Uterus (tissue), 3 donors: ENCODE measurements at regions not wholly inside any gene's neighbourhood (a gene's known extent, or its start where the extent isn't known, plus 50 kb on each side); places are given as distances from the start of the nearest gene placed in this dataset.

Source experiments
- DNase-seq, 2 donors: peaks; one replicate each; pipeline ENCODE4 v3.0.0-alpha.2; 2019 to 2020
- H3K27ac ChIP-seq, 2 donors: fragments of 200-600 bp; sonication (generic); 1 replicate in 1 of 2; 2 replicates in 1 of 2; pipeline ENCODE4 v1.5.1; 2016 to 2018
- H3K27me3 ChIP-seq, 2 donors: fragments of 200-600 bp; sonication (generic); one replicate each; pipeline ENCODE4 v1.5.1; 2018 to 2019; ENCODE audit warnings: control low read depth in 1 of 2
- H3K36me3 ChIP-seq, 2 donors: fragments of 200-600 bp; sonication (generic); one replicate each; pipeline ENCODE4 v1.5.1; 2019; ENCODE audit warnings: control low read depth in 1 of 2
- H3K4me1 ChIP-seq, 2 donors: fragments of 200-600 bp; sonication (generic); one replicate each; pipeline ENCODE4 v1.5.1; 2018 to 2019; ENCODE audit warnings: control low read depth in 1 of 2
- H3K4me3 ChIP-seq, 2 donors: fragments of 200-600 bp; sonication (generic); 1 replicate in 1 of 2; 2 replicates in 1 of 2; pipeline ENCODE4 v1.5.1; 2018 to 2019; ENCODE audit warnings: mild to moderate bottlenecking in 1 of 2
- H3K9me3 ChIP-seq, 2 donors: fragments of 200-600 bp; sonication (generic); one replicate each; pipeline ENCODE4 v1.5.1; 2019; ENCODE audit warnings: control low read depth in 1 of 2
- CTCF ChIP-seq, 4 experiments: fragments of 200-600 bp in 2 of 4; fragments of 450-650 bp in 2 of 4; sonication (generic) in 2 of 4; IDR thresholded peaks; one replicate each; pipeline ENCODE4 v1.5.1; 2016 to 2019; ENCODE audit warnings: antibody characterized with exemption in 4 of 4, mild to moderate bottlenecking in 2 of 4, moderate library complexity in 1 of 4
- POLR2A ChIP-seq, 2 donors: fragments of 450-650 bp; IDR thresholded peaks; one replicate each; pipeline ENCODE4 v1.6.1; 2016; ENCODE audit warnings: antibody characterized with exemption in 2 of 2, mild to moderate bottlenecking in 1 of 2, moderate library complexity in 1 of 2
- intact Hi-C: fragments of 100-400 bp; cut with DNase I; formaldehyde crosslinking; loops from one replicate; pipeline ENCODE4 v1.15.1; 2023; ENCODE audit warnings: low total_unique reads
- donor health status: DM: yes; HTN: yes; CAD: no.

- Histone ChIP-seq H3K4me1 (no peaks in the 10 kb centered on the region), H3K27me3 (no peaks in the 10 kb centered on the region), H3K4me3 (no peak overlapping the region), H3K36me3 (no peaks in the 10 kb centered on the region), H3K27ac (no peak overlapping the region), H3K9me3 (no peaks in the 10 kb centered on the region)
- intact Hi-C loops, result no loop called here
- TF ChIP-seq POLR2A (IDR thresholded peaks at IDR 0.05), result no peak
- no peak for TF ChIP-seq CTCF (IDR thresholded peaks at IDR 0.05)
- DNase-seq, result no peak
Observed at GRCh38 chr6:44500074-44500473, 112.6 kb downstream of the CDC5L start.

GRCh38 chr6:44503471-44503870, 116.0 kb downstream of the CDC5L start:
- no peak overlapping the region for H3K4me3 ChIP-seq
- intact Hi-C loops, result no loop called here
- no peaks in the 10 kb centered on the region for H3K4me1 ChIP-seq
- H3K27ac ChIP-seq, result no peak overlapping the region
- TF ChIP-seq CTCF (IDR thresholded peaks at IDR 0.05) (no peak), POLR2A (IDR thresholded peaks at IDR 0.05) (no peak)
- no peaks in the 10 kb centered on the region for H3K27me3 ChIP-seq
- no peaks in the 10 kb centered on the region for H3K9me3 ChIP-seq
- H3K36me3 ChIP-seq, result no peaks in the 10 kb centered on the region
- DNase-seq, result no peak

- Histone ChIP-seq H3K27me3 (no peaks in the 10 kb centered on the region), H3K9me3 (no peaks in the 10 kb centered on the region), H3K36me3 (no peaks in the 10 kb centered on the region), H3K4me1 (no peaks in the 10 kb centered on the region), H3K27ac (no peak overlapping the region), H3K4me3 (no peak overlapping the region)
- no peak for DNase-seq
- intact Hi-C loops, result no loop called here
- no peak for TF ChIP-seq POLR2A (IDR thresholded peaks at IDR 0.05)
Observed at GRCh38 chr6:44504301-44504791, 116.8 kb downstream of the CDC5L start.

DNA sequence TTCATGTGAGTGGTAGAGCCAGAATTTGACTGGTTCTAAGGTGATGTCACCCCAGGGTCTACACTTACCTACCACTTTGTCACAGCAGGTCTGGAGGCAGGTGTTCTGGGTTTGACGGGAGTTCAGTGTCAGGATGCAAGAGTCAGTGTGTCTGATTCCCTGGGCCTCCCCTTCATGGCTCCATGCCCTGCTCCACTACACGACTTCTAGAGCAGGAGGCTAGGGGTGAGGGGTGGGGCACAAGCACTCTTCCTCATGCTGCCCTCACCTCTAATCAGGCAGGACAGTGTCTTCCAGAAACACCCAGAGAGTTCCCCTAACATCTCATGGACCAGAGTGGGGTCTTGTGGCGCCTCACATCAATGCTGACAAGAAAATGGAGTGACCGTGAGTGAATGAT, 118.2 kb downstream of the CDC5L start:
- intact Hi-C loops, result no loop called here
- Histone ChIP-seq H3K9me3 (no peaks in the 10 kb centered on the region), H3K27me3 (no peaks in the 10 kb centered on the region), H3K4me1 (no peaks in the 10 kb centered on the region), H3K4me3 (no peak overlapping the region), H3K36me3 (no peaks in the 10 kb centered on the region), H3K27ac (no peak overlapping the region)
- DNase-seq, result no peak
- no peak for TF ChIP-seq CTCF (IDR thresholded peaks at IDR 0.05)
- no peak for TF ChIP-seq POLR2A (IDR thresholded peaks at IDR 0.05)

- Histone ChIP-seq H3K27me3 (no peaks in the 10 kb centered on the region), H3K27ac (no peak overlapping the region), H3K9me3 (no peaks in the 10 kb centered on the region), H3K4me3 (no peak overlapping the region), H3K4me1 (no peaks in the 10 kb centered on the region), H3K36me3 (no peaks in the 10 kb centered on the region)
- intact Hi-C loops, result no loop called here
- TF ChIP-seq POLR2A (IDR thresholded peaks at IDR 0.05), result no peak
- no peak for DNase-seq
Observed at GRCh38 chr6:44507014-44507413, 119.5 kb downstream of the CDC5L start.

DNA sequence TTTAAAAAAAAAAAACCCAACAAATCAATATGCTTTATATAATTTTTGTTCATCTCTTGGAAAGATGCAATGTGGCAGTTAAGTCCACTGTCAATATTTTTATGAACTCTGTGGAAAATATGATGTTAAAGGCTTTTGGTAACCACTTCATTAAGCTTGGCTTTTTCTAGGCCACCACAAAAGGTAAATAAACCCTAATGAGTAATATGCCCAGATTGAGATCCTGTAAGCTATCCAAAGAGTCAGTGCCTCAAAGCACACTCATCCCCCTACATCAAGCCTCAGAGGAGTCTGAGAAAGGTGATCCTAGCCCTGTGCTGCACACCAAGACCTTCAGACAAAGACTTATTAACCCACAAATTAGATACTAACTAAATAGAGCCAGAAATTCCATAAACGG, 121.1 kb downstream of the CDC5L start:
- Histone ChIP-seq H3K4me3 (no peak overlapping the region), H3K4me1 (no peaks in the 10 kb centered on the region), H3K27me3 (no peaks in the 10 kb centered on the region), H3K9me3 (no peaks in the 10 kb centered on the region), H3K27ac (no peak overlapping the region), H3K36me3 (no peaks in the 10 kb centered on the region)
- TF ChIP-seq CTCF (IDR thresholded peaks at IDR 0.05), result no peak
- TF ChIP-seq POLR2A (IDR thresholded peaks at IDR 0.05), result no peak
- intact Hi-C loops, result no loop called here
- DNase-seq, result no peak
